Hippocampal formation (tissue), 2 donors: ENCODE measurements at regions not wholly inside any gene's neighbourhood (a gene's known extent, or its start where the extent isn't known, plus 50 kb on each side); places are given as distances from the start of the nearest gene placed in this dataset.
A peak's percentile ranks its signal among the peaks of the same experiment; 100 is the strongest.
"Not testable (repeated sequence)": the region's sequence is repeated elsewhere in the genome, so short reads cannot be mapped to it uniquely, and the experiment has no call there.

Experiments used
- DNase-seq, 2 donors: peaks; one replicate each; lab custom pipeline; 2025; lab: John Stamatoyannopoulos, UW

DNA sequence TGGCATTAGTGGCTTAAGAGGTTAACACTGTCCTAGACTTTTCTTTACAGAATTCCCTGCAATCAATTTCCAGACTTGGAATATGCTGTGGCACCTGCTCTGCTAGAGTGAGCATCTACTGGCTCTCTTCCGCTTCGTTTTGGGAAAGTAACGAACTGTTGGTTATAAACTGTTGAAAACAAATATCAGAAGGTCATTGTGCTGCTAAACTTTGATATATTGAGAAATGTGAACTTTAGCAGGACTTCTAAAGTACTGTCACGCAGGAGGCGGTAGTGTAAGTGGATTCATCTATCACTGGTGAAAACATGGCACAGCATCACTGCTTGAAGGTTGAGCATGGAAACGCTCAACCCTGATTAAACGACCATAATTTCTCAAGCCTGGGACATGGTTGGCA, 348.9 kb downstream of the FLRT2 start:
- no peak for DNase-seq

GRCh38 chr14:85873006-85873405, 343.1 kb downstream of the FLRT2 start:
- no peak for DNase-seq

DNA sequence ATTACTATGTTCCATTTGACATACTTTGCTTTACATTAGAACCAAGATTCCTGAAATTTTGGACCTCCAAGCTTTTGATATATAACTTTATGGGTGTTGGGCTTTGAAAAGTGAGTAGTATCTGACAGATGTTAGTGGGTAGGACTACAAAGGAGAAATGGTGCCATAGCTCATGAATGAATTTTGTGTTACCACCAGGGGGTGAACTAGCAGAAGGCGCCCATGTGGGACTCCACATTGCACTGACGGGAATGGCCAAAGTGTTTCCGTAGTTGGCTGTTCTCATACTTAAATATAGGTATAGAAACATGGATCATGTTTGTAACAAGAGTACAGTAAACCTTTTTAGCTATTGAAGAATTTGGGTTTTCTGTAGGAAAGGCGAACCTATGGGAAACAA, 337.5 kb downstream of the FLRT2 start:
- no peak for DNase-seq

- DNase-seq: no peak
These were observed 335.8 kb downstream of the FLRT2 start for GRCh38 chr14:85865701-85866100.

GRCh38 chr14:85858634-85859033, 328.7 kb downstream of the FLRT2 start:
- no peak for DNase-seq

GRCh38 chr14:85856430-85856829, 326.5 kb downstream of the FLRT2 start:
- peak in 1 of 2 donors; percentile 46 for DNase-seq

DNA sequence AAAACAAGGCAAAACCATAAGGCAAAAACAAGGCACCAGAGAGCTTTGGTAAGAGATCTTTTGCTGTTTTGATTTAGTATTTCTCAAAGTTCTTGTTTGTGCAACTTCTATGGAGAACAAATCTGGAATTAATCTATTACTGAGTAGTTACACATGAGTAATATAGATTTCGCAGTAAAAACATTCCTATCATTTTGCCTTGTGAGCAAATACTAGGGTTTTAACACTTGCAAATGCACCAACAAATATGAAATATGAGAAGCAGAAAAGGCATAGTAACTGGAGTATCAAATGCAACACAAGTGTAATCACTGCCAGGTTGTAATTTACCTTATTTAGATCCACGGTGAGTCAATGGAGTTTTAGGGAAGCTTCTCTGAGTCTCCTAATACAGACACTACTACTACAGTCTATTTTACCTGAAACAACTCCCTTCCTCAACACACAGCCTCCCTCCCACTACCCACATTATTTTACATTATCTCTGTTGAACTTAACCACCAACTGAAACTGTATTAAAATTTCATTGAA, 324.1 kb downstream of the FLRT2 start:
- DNase-seq: no peak

GRCh38 chr14:85852906-85853305, 323.0 kb downstream of the FLRT2 start:
- DNase-seq: no peak

GRCh38 chr14:85852123-85852522, 322.2 kb downstream of the FLRT2 start:
- not testable (repeated sequence) for DNase-seq

DNA sequence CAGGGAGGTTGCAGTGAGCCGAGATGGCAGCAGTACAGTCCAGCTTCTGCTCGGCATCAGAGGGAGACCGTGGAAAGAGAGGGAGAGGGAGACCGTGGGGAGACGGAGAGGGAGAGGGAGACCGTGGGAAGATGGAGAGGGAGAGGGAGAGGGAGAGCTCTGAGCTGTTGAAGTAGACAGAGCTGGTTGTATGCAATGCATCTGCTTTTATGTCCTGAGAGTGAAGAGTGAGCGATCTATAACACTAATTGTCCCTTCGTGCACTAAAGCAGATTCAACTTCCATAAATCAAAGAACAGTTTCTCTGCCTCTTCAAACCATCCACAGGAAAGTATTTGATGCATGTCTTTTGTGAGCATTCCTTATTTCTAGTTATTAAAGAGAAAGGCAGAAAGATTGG, 300.6 kb downstream of the FLRT2 start:
- not testable (repeated sequence) for DNase-seq

DNA sequence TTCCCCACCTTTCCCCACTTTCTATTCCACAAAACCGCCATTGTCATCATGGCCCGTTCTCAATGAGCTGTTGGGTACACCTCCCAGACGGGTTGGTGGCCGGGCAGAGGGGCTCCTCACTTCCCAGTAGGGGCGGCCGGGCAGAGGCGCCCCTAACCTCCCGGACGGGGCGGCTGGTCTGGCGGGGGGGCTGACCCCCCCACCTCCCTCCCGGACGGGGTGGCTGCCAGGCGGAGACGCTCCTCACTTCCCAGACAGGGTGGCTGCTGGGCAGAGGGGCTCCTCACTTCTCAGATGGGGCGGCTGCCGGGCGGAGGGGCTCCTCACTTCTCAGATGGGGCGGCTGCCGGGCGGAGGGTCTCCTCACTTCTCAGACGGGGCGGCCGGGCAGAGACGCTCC, 299.7 kb downstream of the FLRT2 start:
- DNase-seq: not testable (repeated sequence)

DNA sequence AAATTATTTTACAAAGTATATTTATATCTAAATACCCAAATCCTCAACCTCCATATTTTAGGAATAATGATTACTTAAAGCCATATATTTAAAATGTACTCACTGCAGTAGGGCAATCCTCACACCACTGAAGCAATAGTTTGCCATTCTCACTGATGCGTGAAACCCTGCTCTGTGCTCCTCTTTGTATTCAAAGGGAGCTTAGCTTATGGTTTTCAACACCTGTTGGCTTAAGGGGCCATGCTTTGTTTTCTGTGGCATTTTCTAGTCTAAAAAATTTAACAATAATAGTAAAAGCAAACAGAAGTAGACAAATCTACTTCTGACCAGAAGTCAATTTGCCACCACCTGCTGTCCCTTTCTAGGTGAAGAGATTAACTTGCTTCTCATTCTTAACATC, 294.6 kb downstream of the FLRT2 start:
- no peak for DNase-seq

GRCh38 chr14:85822236-85822635, 292.3 kb downstream of the FLRT2 start:
- DNase-seq: no peak

DNA sequence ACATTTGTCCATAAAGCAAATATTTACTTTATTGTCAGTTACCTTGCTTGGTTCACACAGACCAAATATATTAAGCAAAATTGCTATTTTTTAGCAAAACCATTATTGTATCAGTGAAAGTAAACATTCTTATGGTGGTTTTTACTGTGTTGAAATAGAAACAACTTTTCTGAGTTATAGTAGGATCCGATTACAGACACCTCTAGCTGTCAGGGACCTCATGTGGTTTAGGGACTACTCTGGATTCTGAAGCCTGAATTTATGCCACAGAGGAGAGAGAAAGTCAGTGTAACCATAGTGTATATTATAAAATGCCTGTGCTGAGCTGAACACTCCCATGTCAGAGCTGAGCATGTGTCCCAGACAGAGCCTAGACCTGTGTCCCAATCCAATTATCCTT, 287.5 kb downstream of the FLRT2 start:
- DNase-seq: no peak

DNA sequence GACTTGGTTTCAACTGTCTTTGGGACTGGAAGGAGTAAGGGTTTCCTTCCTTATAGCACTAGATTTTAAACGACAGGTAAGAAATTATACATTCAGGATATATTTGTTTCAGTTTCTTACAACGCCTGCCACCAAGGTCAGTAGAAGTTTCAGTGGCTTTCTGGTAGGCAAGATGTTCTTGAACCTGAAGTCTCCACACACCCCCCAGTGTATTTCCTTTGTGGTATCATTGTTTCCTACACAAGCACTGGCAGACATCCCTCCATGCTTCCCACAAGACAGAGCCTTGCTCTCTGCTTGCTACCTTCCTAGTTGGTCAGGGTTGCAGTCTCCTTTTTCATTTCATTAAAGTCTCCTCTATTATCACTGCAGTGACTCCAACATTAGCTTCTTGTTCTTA, 283.1 kb downstream of the FLRT2 start:
- no peak for DNase-seq

GRCh38 chr14:85811340-85811739, 281.4 kb downstream of the FLRT2 start:
- DNase-seq: no peak

GRCh38 chr14:85799668-85800067, 269.7 kb downstream of the FLRT2 start:
- DNase-seq: no peak

GRCh38 chr14:85798856-85799255, 268.9 kb downstream of the FLRT2 start:
- DNase-seq: no peak

GRCh38 chr14:85793533-85793932, 263.6 kb downstream of the FLRT2 start:
- DNase-seq: no peak

- no peak for DNase-seq
These were observed 259.6 kb downstream of the FLRT2 start for GRCh38 chr14:85789506-85789905.

DNA sequence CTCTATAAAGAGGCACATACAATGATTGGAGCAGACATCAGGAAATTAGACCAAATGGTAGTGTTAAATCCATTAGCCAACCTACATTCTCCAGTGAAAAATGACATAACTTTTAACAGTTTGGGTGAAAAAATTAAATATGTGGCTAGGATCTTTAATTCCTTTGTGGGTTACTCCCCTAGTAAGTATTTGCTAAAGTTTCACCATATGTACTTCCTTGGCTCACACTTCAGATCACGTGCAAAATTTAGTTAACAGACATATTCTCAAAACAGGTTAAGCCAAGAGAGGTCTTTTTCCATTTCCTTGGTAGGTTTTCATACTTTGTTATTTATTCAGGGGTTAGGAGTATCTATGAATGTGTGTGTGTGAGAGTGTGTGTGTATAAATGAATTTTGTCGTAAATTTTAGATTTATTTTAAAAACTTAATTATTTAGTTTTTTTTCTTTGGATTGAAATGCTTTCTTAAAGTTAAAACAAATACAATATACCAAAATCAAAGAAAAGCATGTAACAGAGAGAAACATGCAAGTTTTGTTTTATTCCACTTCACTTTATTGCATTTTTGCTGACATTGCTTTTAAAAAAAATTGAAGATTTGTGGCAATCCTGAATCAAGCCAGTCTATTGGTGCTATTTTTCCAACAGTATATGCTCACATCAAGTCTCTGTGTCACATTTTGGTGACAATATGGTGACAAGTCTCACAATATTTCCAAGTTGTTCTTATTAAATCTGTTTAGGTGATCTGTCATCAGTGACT, 258.7 kb downstream of the FLRT2 start:
- DNase-seq: no peak

- DNase-seq: no peak
These were observed 236.4 kb downstream of the FLRT2 start for GRCh38 chr14:85766295-85766694.

DNA sequence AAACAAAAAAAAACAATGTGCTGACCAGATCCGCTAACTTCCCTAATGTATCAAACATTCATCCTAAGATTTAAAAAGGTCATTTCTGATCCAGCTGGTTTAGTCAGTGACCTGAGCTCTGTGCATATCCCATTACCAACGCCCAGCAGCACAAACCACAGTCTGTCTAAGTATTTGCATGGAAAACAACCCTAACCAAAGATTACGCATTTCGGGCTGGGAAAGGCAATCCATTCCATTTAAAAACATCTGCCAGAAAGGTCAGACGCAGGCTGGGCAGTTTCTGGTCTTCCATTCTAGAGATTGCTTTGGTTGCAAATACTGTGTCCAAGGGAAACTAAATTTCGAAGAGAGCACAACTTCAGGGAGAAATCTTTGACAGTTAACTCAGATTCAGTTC, 234.9 kb downstream of the FLRT2 start:
- no peak for DNase-seq

- peak; percentile 6 for DNase-seq
These were observed 232.6 kb downstream of the FLRT2 start for GRCh38 chr14:85762526-85762925.
